ENCODE measurements at regions not wholly inside any gene's neighbourhood (a gene's known extent, or its start where the extent isn't known, plus 50 kb on each side); places are given as distances from the start of the nearest gene placed in this dataset.

GRCh38 chr15:35161694-35162093, 76.6 kb upstream of the NANOGP8 start:
- TF ChIP-seq CTCF (IDR thresholded peaks at IDR 0.05): no peak
- TF ChIP-seq POLR2A (IDR thresholded peaks at IDR 0.05): no peak
- no peak for TF ChIP-seq POLR2AphosphoS5 (IDR thresholded peaks at IDR 0.05)
